GM21515 (cell line): ENCODE measurements at regions not wholly inside any gene's neighbourhood (a gene's known extent, or its start where the extent isn't known, plus 50 kb on each side); places are given as distances from the start of the nearest gene placed in this dataset.
A peak's percentile ranks its signal among the peaks of the same experiment; 100 is the strongest.
"Not testable (repeated sequence)": the region's sequence is repeated elsewhere in the genome, so short reads cannot be mapped to it uniquely, and the experiment has no call there.

Experiments
- ATAC-seq: cut with Tn5 transposase; IDR thresholded peaks from one replicate; pipeline ENCODE4 v1.9.1; 2021; ENCODE audit not compliant: unreplicated experiment

DNA sequence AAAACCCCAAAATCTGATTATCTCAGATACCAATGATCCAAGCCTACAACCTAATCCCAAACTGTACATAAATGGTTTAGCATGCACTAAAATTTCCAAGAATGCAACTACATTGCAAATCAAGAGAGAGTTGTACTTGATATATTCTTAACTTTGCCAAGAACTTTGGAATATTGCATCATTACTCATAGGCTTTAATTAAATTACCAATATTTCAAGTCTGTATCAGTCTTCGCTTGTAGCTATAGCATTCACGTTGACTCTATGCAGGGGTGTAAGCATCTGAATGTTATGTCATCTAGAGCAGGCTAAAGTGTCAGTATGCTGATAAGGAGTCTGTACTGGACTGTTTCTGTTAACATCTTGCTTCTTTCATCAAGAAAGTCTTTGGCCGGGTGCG, 56.3 kb downstream of the FOXI3 start:
- ATAC-seq: no peak

DNA sequence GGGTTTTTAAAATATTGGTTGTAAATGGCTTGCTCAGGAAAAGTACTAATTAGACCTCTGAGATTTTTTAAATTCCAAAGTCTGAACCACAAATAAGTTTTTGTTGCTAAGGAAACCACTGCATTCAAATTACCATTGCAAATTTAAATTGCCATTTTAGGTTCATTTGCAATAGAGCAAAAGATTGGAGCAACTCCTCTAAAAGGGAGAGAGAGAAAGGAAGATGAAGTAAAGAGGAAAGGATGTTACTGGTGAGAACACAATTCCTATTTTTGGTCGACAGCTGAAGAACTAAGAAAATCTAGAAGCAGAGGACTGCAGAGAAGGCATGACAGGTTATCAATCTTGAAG, 74.9 kb downstream of the FOXI3 start:
- ATAC-seq: no peak

DNA sequence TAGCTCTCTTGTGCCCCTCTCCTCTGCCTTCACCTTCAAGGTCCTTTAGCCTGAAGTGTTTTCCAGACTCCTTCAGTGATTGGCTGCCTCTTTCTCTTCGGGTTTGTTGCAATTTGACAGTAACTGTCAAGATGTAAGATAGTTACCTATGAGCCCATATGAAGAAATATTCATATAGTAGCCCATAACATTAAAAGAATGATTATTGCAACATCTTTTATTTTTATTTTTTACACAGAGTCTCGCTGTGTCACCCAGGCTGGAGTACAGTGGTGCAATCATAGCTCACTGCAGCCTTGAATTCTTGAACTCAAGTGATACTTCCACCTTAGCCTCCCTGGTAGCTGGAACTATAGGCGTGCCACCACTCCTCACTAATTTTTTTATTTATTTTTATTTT, 80.5 kb downstream of the FOXI3 start:
- ATAC-seq: no peak

DNA sequence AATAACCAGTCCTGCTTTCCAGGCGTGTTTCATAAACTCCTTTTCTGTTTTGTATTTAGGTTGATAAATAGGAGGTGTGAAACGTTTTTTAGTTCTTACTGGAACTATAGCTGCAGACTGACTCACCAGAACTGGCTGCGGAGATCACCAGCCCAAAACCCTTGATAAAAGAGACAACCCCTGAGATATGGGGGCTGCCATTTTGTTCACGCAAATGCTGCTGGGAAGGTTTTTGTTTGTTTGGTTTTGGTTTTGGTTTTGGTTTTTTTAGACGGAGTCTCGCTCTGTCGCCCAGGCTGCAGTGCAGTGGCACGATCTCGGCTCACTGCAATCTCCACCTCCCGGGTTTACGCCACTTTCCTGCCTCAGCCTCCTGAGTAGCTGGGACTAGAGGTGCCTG, 87.1 kb downstream of the FOXI3 start:
- ATAC-seq: not testable (repeated sequence)

DNA sequence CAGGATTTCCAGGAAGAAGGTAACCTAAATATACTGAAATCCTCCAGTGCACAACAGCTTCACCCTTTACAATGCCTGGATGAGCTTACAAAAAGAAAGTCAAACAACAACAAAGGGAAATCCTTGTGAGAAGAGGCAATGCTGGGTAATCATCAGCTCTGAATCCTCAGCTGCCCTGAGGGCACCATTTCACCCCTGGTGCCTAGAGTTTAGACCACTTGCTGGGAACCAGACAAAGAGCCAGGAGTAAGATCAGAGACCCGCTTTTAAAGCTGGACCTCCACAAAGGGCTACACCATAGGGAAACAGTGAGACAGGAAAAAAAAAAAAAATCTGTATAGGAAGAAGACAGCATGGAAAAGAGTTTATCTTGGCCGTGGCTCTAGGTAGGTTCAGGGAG, 97.0 kb downstream of the FOXI3 start:
- no peak for ATAC-seq

DNA sequence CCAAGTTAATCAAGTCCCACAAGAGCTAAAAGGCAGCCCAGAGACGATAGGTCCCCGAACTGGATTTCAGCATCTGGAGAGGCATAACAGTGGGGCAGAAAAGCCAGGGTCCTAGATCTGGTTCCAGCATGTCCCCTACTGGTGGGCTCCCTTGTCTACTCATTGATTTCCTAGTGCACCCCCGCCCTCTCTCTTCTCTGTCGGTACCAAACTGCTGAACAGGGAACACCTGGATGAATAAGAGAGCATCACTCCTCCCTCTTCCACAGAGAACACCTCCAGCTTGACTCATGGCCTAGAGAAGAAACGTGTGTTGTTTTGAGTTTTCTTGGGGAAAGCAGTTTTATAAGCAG, 101.3 kb downstream of the FOXI3 start:
- ATAC-seq: no peak

DNA sequence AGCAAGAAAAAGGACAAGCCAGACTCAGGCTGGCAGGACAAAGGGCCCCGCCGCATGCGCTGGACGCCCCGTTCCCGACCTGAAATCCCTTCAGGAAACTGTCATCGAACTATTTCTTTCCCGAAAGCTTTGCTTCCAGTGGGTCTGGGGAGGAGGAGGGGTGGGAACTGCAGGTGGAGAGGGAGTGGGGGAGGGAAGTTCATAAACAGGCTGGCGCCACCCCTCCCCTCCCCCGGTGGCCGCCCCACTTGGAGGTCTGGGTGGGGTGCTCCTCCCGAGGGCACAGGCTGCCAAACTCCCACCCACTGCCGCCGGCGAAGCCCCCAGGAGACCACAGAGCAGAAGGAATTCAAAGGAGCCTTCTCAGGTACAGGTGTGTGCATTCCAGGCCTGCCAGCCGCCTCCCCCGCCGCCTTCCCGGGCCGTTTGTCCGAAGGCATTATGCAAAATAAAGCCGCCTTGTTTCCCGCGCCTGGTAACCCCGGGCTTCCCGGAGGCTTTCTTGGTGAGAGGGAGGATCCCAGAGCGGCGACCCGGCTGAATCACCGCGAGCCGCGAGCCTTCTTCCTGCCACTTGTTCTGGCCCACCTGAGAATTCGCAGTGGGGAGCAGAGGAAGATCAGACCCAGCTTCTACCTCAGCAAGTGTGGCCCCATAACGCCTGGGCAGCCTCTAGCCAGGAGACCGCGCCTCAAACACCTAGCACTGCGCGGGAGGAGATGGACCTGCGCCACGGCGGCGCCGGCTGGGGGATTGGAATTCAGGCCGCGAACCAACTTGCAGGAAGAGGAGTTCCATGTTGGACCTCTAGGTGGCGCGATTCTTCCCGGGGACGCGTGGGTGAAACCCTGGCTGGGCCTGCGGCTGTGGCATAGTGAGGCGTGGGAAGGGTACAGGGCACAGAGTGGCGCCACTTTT, 101.9 kb downstream of the FOXI3 start:
- no peak for ATAC-seq

DNA sequence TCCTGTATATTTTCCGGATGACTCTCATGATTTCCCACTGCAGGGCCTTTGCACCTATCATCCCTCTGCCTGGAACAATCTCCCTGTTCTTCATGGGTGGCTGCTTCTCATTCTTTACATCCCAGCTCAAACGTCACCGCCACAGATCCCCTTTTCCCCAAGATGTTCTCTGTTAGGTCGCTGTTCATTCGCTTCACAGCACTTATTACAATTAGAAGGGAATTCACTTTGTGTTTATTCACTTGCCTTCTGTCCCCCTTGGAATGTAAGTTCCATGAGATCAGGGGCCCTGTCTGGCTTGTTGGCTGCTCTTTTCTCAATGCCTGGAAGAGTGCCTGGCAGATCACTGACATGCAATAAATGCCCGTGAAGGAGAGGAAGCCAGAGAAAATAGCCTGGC, 106.7 kb downstream of the FOXI3 start:
- no peak for ATAC-seq

DNA sequence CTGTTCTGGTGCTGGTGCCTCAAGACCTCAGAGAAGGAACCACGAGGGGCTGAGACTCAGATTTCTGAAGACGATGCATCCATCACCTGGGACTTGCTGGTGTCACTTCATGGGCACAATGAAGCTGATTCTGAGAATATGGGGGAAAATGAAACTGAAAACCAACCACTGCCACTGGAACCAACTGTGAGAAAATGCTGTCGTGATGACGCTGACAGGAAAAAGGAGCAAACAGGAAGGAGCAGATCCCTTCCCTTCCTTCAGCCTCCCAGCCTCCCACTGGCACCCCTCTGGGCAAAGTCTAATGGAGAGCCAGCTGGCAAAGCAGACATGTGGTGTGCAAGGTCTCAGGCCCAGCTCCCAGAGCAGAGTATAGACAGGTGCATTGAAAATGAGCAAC, 109.7 kb downstream of the FOXI3 start:
- no peak for ATAC-seq

DNA sequence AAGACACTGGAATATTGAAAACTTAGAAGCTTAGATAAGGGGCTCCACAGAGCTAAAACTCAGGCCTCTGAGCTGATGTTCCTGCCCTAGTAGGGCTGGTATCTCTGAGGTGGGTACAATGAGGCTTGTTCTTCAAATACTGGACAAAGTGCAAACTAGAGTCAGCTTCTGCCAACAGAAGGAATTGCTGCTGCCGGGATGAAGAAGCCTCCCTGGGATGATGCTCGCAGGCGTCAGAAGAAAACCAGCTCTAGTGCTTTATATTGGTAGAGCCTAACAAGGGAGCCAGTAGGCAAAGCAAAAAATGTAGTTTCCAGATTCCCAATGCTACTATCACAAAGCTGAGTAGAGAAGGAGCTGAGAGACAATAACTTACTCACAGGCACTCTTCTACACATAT, 118.1 kb downstream of the FOXI3 start:
- no peak for ATAC-seq

DNA sequence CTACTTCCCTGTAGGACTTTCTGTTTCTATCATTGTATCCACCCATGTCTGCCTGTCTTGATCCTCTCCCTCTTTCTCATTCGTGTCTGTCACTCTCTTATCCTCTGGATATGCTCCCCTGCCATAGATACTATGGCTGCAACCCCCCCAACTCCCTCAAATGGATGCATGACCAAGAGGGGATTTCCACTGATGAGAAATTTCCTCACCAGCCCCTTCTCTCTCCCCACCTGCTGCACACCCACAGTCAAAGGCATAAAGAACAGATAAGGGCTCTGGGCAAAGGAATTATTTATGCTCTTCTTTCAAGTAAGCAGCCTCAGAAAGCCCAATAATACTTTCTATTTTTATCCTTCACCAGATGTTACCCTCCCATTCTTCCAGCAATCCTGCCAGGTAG, 121.3 kb downstream of the FOXI3 start:
- ATAC-seq: no peak

DNA sequence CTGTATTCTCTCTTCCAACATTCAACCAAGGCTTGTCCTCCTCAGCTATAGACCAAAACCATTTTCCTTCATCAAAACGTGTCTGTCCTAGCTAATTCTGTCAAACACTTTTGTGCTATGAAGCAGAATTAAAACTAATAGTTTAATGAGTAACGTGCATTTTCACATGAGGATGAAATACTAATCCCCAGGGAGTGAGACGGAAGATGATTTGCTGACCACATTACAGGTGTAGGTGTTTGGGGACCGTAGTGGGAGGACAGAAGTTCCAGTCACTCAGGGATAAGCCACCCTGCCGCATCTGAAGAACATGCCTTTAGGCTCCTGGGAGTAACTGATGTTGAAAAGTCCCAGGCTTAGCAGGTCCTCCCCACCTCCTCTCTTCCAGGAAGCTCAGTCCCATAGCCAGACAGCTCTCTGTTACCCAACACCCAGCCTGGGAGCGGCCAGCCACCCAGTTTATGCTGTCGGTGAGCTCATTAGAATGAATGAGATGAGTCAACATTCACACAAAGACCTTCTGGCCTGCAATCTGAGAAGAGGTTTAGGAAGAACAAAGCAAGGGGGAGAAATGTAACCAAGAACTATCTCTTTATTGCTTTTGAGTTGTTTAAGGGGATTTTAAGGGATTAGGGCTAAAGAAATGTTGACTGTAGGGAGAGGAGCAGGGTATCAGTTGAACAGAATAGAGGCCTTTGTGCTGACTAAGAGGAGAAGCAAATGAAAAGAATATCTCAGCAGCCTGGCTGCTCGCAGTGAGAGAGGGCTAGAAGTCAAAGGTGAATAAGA, 122.5 kb downstream of the FOXI3 start:
- ATAC-seq: peak; percentile 72

DNA sequence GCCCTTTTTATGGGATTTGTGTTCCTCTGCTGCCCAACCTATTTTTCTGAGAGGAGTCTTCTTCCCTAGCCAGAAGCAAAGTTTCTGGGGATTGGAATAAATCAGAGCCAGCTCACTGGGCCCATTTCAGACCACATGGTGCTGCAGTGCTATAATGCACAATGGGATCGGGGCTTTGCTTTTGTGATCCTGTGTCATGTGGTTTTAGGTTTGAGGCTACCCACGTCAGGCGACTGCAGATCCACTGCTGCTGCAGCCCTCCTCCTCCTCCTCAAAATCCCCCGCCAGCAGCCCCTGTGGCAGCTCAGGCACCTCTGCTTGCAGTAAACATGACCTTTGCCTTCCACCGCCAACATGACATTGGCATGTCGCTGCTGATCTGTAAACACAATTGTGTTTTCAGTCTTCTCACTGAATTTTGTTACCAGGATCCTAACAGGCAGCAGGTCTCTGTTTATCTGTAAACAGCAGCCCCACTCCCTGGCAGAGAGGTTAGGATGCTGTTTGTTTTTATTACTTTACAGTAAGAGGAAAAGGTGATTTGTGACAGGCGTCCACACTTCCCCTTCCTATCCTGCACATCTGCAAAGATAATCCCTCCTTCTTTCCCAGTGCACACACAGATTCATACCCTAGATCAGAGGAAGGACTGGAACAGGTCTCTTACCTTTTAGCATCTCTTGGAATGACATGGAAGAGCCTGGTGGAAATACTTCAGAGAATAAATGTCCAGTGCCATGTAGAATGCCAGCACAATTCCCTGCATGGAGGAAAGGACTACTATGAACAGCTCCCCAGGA, 130.8 kb downstream of the FOXI3 start:
- ATAC-seq: no peak

DNA sequence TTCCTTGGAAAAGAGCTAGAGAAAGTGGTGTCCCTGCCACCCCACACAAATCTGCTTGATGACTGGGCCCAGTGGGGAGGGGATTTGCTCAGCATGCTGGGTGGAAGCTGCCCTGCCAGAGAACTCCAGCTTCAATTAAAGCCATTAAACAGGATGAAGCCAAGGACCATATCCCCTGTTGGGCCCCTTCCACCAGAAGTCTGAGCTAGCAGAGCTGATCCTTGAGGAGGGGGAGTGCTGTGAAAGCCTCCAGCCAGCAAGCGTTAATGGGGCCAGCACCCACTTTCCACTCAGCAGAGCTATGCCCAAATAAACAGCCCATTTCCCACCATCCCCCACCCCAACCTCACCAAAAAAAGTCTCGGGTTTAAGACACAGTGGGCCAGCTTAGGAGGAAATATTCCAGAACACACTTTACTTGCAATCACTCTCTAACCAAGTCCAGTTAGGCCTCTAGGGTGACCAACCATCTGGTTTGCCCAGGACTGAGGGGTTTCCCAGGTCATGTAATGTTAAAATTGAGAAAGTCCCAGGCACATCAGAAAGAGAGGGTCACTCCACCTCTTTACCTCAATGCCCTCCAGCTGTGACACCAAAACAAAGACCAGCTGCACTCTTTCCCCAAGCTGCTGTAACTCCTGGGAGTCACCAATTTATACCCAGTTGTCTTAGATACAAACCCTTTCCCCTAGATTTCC, 132.3 kb downstream of the FOXI3 start:
- no peak for ATAC-seq

DNA sequence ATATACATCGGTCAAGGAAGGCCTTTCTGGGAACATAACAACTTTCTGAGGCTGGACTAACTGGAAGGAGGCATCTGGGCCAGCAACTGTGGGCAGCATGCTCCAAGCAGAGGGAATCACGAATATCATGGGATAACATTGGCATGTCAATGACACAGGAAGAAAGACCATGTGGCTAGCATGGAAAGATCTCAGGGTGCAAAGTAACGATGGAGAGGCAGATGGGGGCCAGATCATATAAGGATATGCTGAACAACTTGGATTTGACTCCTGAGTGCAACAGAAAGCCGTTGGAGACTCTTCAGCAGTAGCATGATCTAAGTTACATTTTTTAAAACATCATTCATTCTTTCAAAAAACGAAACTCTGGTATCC, 133.6 kb downstream of the FOXI3 start:
- ATAC-seq: no peak

DNA sequence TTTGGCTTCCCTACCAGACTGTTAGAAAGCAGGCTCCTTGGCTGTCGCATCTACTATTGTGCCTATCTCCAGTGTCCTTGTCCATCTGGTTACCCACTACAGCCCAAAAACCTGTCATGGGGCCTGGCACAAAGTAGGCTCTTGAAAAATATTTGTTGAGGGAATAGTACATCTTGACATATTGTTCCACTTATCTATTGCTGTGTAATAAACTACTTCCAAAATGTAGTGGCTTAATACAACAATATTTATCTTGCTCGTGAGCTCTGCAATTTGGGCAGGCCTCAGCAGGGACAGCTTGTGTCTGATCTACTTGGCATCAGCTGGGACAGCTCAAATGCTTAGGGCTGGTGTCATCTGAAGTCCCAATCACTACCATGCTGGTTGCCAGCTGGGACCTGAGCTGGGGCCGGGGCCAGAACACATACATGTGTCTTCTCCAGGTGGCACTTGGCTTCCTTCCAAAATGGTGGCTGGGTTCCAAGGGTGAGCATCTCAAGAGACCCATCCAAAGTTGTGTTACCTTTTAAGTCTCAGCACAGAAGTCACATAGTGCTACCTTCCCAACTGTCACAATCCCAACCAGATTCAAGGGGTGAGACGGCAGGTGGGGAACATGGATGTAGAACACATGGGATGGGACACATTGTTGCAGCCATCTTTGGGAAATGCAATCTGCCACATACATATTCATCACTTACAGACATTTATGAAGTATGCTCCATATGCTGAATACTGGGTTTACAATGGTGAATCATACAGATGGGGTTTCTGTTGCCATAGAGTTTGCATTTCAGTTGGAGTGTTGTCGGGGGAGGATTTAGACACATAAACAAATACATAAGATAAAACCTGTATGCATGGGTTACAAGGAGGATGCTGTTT, 134.2 kb downstream of the FOXI3 start:
- ATAC-seq: no peak

DNA sequence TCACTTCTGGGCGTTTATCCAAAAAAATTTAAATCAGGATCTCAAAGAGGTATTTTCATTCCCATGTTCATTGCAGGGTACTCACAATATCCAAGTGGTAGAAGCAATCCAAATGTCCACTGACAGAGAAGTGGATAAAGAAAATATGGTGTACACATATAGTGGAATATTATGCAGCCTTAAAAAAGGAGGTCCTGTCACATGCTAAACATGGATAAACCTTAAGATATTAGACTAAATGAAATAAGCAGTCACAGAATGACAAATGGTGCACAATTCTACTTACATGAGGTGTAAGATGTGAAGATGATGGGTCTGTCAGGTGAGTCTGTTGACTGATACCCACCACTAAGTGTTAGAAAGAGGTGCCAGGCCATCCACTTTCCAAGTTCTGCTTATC, 140.6 kb downstream of the THNSL2 start:
- ATAC-seq: no peak

DNA sequence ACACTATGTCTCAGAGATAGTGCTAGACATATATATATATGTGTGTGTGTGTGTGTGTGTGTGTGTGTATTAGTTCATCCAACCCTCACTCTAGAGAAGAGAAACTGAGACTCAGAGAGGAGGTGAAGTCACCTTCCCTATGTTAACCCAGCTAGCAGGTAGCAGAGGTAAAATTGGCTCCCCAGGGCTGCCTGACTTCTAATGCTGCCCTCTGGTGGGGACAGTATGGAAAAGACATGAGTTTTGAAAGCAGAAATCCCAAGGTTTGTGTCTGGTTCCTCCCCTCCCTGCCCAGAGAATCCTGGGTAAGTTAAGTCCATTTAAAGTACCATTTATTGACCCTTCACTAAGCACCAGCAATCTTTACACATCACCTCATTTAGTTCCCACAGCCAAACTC, 137.7 kb downstream of the THNSL2 start:
- ATAC-seq: no peak

DNA sequence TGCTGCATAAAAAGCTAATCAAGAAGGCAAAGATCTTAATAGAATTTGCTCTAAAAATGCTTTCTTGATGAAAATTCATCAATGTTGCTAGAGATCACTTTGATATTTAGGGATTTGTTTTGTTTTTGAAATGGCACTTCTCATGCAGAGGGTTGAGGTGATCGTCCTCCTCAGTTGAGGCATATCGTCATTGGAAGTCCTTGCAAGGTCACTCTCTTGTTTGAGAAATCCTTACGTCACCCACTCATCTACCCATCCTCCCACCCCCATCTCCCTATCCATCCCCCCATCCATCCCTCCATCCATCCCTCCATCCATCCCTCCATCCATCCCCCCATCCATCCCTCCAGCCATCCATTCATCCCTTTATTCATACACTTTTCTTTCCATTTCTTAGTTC, 133.7 kb downstream of the THNSL2 start:
- ATAC-seq: no peak

DNA sequence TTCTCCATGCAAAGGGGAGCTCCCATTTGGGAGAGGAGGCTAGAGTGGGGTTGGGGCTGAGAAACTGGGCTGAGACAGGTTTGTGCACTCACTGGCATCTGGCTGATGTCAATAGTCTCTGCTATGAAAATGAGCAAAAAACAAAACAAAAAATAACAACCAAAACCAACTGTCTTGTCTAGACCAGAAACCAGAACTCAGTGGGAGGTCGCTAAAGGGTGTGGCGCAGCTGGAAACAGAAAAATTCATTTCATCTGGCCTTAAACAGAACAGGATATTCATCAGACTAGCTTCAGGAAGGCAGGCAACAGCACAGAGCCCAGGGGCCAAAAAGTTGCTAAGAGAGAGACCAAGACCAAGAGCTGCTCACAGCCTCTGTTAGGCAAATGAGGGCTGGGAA, 126.1 kb downstream of the THNSL2 start:
- no peak for ATAC-seq
